ENCODE measurements at regions not wholly inside any gene's neighbourhood (a gene's known extent, or its start where the extent isn't known, plus 50 kb on each side); places are given as distances from the start of the nearest gene placed in this dataset.

DNA sequence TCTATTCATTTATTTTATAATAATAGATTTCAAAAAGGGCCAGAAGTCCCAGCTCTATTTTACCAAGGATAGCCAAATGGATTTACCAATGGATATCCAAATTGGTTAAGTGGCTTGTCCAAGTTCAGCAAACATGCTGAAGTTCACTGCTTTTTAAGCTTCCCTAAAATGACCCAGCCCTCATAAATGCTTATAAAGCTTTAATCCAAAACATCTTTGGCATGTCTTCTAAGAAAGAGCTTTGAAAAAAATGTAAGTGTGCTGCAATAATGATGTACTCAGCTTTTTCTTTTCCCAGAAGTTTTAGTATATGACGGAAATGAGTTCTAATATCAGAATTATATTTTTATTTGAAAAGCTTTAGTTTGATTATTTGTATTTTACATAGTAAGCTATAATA, 451.5 kb upstream of the ADAMTS5 start:
- Histone ChIP-seq H3K4me3 (ENCODE audit: insufficient read depth, low read depth, low read length, poor library complexity, severe bottlenecking) (no peak overlapping the region), H3K9me3 (ENCODE audit: control insufficient read depth, low read length) (no peaks in the 10 kb centered on the region), H3K36me3 (ENCODE audit: control insufficient read depth, insufficient read depth, low read length) (no peaks in the 10 kb centered on the region), H3K27me3 (replicated peaks; ENCODE audit: control insufficient read depth, insufficient read depth, low read length, poor library complexity, severe bottlenecking) (no peaks in the 10 kb centered on the region), H3K4me1 (ENCODE audit: control insufficient read depth, insufficient read depth, low read length, poor library complexity, severe bottlenecking) (no peaks in the 10 kb centered on the region), H3K27ac (ENCODE audit: insufficient read depth, low read length, poor library complexity, severe bottlenecking) (no peak overlapping the region)
- DNase-seq, result no peak

GRCh38 chr21:27412530-27412929, 445.6 kb upstream of the ADAMTS5 start:
- no peak for DNase-seq

GRCh38 chr21:27408826-27409225, 441.9 kb upstream of the ADAMTS5 start:
- Histone ChIP-seq H3K27me3 (replicated peaks; ENCODE audit: control insufficient read depth, insufficient read depth, low read length, poor library complexity, severe bottlenecking) (no peaks in the 10 kb centered on the region), H3K4me3 (ENCODE audit: insufficient read depth, low read depth, low read length, poor library complexity, severe bottlenecking) (no peak overlapping the region), H3K27ac (ENCODE audit: insufficient read depth, low read length, poor library complexity, severe bottlenecking) (no peak overlapping the region), H3K9me3 (ENCODE audit: control insufficient read depth, low read length) (no peaks in the 10 kb centered on the region), H3K36me3 (ENCODE audit: control insufficient read depth, insufficient read depth, low read length) (no peaks in the 10 kb centered on the region), H3K4me1 (ENCODE audit: control insufficient read depth, insufficient read depth, low read length, poor library complexity, severe bottlenecking) (no peaks in the 10 kb centered on the region)
- no peak for DNase-seq

More at GRCh38 chr21:27412530-27412929, 445.6 kb upstream of the ADAMTS5 start:
- H3K4me3 ChIP-seq (ENCODE audit: insufficient read depth, low read depth, low read length, poor library complexity, severe bottlenecking), result no peak overlapping the region
- H3K27me3 ChIP-seq (replicated peaks; ENCODE audit: control insufficient read depth, insufficient read depth, low read length, poor library complexity, severe bottlenecking), result no peaks in the 10 kb centered on the region
- H3K36me3 ChIP-seq (ENCODE audit: control insufficient read depth, insufficient read depth, low read length), result no peaks in the 10 kb centered on the region
- no peaks in the 10 kb centered on the region for H3K4me1 ChIP-seq (ENCODE audit: control insufficient read depth, insufficient read depth, low read length, poor library complexity, severe bottlenecking)
- H3K27ac ChIP-seq (ENCODE audit: insufficient read depth, low read length, poor library complexity, severe bottlenecking), result no peak overlapping the region
- H3K9me3 ChIP-seq (ENCODE audit: control insufficient read depth, low read length), result no peaks in the 10 kb centered on the region

DNA sequence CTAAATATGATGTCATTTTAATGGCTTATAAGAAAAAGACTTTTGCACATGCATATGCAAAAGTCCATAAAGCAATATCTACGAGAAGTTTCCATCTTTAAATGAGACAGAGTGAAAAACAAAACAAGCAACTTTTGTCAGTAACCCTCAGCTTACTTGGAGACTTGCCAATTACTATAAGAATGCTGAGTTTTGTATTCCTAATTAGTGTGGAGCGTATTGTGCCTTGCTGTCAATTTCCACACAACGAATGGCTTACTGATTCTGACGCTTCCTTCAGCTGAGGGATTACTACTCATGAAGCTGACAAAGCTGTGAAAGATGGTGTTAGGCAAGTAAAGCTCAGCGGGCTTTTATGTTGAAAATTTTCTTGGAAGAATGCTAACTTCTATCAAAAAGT, 440.4 kb upstream of the ADAMTS5 start:
- no peaks in the 10 kb centered on the region for H3K36me3 ChIP-seq (ENCODE audit: control insufficient read depth, insufficient read depth, low read length)
- no peaks in the 10 kb centered on the region for H3K9me3 ChIP-seq (ENCODE audit: control insufficient read depth, low read length)
- H3K27me3 ChIP-seq (replicated peaks; ENCODE audit: control insufficient read depth, insufficient read depth, low read length, poor library complexity, severe bottlenecking), result no peaks in the 10 kb centered on the region
- no peak overlapping the region for H3K27ac ChIP-seq (ENCODE audit: insufficient read depth, low read length, poor library complexity, severe bottlenecking)
- no peak for DNase-seq
- H3K4me3 ChIP-seq (ENCODE audit: insufficient read depth, low read depth, low read length, poor library complexity, severe bottlenecking), result no peak overlapping the region
- no peaks in the 10 kb centered on the region for H3K4me1 ChIP-seq (ENCODE audit: control insufficient read depth, insufficient read depth, low read length, poor library complexity, severe bottlenecking)

DNA sequence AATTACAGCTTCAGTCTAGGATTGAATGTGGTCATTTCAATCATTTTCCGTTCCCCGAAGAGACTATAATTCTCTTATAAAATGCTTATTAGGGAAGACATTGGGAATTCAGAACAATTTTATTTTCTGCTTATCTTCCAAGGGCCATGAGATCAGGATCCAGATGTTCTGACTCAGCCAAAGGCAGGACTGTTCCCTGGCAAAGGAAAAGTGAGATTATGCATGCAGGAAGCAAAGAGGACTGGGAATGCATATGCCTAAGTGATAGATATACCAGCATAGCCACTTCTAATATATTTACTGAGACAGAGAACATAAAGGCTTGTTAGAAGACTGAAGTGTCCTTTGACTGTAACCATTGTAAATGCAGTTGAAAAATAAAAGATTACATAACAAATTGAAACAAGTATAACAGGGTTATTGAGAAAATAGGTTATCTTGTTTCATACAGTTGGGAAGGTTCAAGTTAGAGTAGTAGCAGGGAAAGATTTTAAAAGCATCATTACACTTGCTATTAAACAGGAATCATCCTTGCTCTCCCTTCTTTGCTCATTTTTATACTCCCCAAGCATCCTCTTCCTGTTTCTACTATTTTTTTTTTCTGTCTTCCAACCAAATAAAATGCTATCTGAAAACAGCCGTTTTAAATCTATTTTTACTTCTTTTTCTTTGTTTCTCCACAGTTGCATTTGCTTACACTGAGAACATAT, 439.6 kb upstream of the ADAMTS5 start:
- no peaks in the 10 kb centered on the region for H3K27me3 ChIP-seq (replicated peaks; ENCODE audit: control insufficient read depth, insufficient read depth, low read length, poor library complexity, severe bottlenecking)
- no peak for DNase-seq
- H3K4me3 ChIP-seq (ENCODE audit: insufficient read depth, low read depth, low read length, poor library complexity, severe bottlenecking), result no peak overlapping the region

GRCh38 chr21:27403011-27403410, 436.1 kb upstream of the ADAMTS5 start:
- Histone ChIP-seq H3K4me1 (ENCODE audit: control insufficient read depth, insufficient read depth, low read length, poor library complexity, severe bottlenecking) (no peaks in the 10 kb centered on the region), H3K36me3 (ENCODE audit: control insufficient read depth, insufficient read depth, low read length) (no peaks in the 10 kb centered on the region), H3K27ac (ENCODE audit: insufficient read depth, low read length, poor library complexity, severe bottlenecking) (no peak overlapping the region), H3K4me3 (ENCODE audit: insufficient read depth, low read depth, low read length, poor library complexity, severe bottlenecking) (no peak overlapping the region), H3K27me3 (replicated peaks; ENCODE audit: control insufficient read depth, insufficient read depth, low read length, poor library complexity, severe bottlenecking) (no peaks in the 10 kb centered on the region), H3K9me3 (ENCODE audit: control insufficient read depth, low read length) (no peaks in the 10 kb centered on the region)
- no peak for DNase-seq

More for the DNA sequence above, 439.6 kb upstream of the ADAMTS5 start:
- Histone ChIP-seq H3K9me3 (ENCODE audit: control insufficient read depth, low read length) (no peaks in the 10 kb centered on the region), H3K4me1 (ENCODE audit: control insufficient read depth, insufficient read depth, low read length, poor library complexity, severe bottlenecking) (no peaks in the 10 kb centered on the region), H3K36me3 (ENCODE audit: control insufficient read depth, insufficient read depth, low read length) (no peaks in the 10 kb centered on the region), H3K27ac (ENCODE audit: insufficient read depth, low read length, poor library complexity, severe bottlenecking) (no peak overlapping the region)

DNA sequence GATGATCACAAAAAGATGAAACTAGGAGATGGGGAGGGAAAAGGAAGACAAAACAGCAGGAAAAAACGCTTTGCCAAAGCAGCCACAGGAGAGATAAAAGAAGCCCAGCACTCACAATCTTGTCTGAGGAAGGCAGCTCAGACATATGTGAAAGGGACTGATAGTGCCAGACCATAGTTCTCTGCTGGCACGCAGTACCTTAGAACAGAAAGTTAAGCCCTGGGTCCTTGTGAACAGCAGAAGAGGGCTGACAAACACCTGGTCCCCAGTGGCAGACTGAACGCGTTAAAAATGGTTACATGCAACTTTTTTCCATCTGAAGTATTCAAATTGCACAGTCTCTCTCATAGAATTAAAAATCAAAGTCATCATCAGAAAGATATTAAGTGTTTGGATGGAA, 433.2 kb upstream of the ADAMTS5 start:
- Histone ChIP-seq H3K27me3 (replicated peaks; ENCODE audit: control insufficient read depth, insufficient read depth, low read length, poor library complexity, severe bottlenecking) (no peaks in the 10 kb centered on the region), H3K4me1 (ENCODE audit: control insufficient read depth, insufficient read depth, low read length, poor library complexity, severe bottlenecking) (no peaks in the 10 kb centered on the region), H3K9me3 (ENCODE audit: control insufficient read depth, low read length) (no peaks in the 10 kb centered on the region), H3K36me3 (ENCODE audit: control insufficient read depth, insufficient read depth, low read length) (no peaks in the 10 kb centered on the region), H3K27ac (ENCODE audit: insufficient read depth, low read length, poor library complexity, severe bottlenecking) (no peak overlapping the region), H3K4me3 (ENCODE audit: insufficient read depth, low read depth, low read length, poor library complexity, severe bottlenecking) (no peak overlapping the region)
- DNase-seq, result no peak

DNA sequence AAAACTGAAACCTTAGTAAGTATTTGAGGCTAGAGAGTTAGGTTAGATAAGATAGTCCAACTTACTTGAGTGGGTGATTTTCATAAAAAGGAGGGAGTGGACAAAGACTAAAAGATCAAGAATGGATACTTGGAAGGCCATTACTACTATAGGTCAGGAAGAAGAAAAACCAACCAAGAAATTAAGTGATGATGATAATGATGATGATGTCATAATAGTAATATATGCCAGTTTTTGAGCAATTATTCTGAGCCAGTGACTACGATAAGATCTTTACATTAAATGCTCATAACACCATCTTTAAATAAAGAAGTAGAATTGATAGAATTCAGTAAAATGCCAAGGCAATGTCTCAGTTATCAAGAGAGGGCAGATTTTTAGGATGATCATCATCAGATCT, 430.7 kb upstream of the ADAMTS5 start:
- Histone ChIP-seq H3K9me3 (ENCODE audit: control insufficient read depth, low read length) (no peaks in the 10 kb centered on the region), H3K27ac (ENCODE audit: insufficient read depth, low read length, poor library complexity, severe bottlenecking) (no peak overlapping the region), H3K4me3 (ENCODE audit: insufficient read depth, low read depth, low read length, poor library complexity, severe bottlenecking) (no peak overlapping the region), H3K4me1 (ENCODE audit: control insufficient read depth, insufficient read depth, low read length, poor library complexity, severe bottlenecking) (no peaks in the 10 kb centered on the region), H3K27me3 (replicated peaks; ENCODE audit: control insufficient read depth, insufficient read depth, low read length, poor library complexity, severe bottlenecking) (no peaks in the 10 kb centered on the region), H3K36me3 (ENCODE audit: control insufficient read depth, insufficient read depth, low read length) (no peaks in the 10 kb centered on the region)
- no peak for DNase-seq

DNA sequence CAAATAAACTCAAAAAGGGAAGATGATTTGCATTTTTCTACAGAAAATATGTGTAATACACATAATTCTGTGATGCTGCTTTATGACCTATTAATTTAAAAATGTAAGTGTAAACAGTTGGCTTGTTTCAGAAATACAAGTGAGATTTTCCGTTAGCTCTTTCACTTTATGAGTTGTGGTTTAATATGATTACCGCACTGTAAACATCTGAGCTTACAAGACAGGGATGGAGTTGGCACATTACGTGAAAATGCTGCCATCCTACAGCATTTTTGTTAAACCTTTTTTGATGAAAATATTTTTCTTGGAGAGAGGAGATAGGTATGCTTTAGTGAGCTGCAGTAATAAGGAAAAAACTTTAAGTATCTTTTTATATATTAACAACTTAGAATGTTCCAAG, 426.8 kb upstream of the ADAMTS5 start:
- Histone ChIP-seq H3K27ac (ENCODE audit: insufficient read depth, low read length, poor library complexity, severe bottlenecking) (no peak overlapping the region), H3K27me3 (replicated peaks; ENCODE audit: control insufficient read depth, insufficient read depth, low read length, poor library complexity, severe bottlenecking) (no peaks in the 10 kb centered on the region), H3K4me1 (ENCODE audit: control insufficient read depth, insufficient read depth, low read length, poor library complexity, severe bottlenecking) (no peaks in the 10 kb centered on the region), H3K9me3 (ENCODE audit: control insufficient read depth, low read length) (no peaks in the 10 kb centered on the region), H3K4me3 (ENCODE audit: insufficient read depth, low read depth, low read length, poor library complexity, severe bottlenecking) (no peak overlapping the region), H3K36me3 (ENCODE audit: control insufficient read depth, insufficient read depth, low read length) (no peaks in the 10 kb centered on the region)
- no peak for DNase-seq

DNA sequence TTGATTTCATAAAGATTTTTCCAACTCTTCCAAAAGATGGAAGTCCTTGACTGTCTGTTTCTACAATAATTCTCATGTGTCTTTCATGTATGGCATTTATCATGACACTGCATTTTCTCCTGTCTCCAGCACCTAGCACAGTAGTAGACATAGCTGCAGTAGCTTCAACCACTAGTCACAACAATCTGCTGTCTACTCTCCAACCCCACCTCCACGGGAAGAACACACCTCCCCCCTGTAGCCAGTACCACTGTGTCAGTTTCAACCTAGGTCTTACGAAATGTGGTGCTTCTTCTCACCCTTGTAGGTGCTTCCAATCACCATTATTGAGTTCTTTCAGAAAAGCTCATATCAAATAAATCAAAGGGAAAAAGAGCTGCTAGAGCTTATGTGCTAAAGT, 425.1 kb upstream of the ADAMTS5 start:
- H3K27me3 ChIP-seq (replicated peaks; ENCODE audit: control insufficient read depth, insufficient read depth, low read length, poor library complexity, severe bottlenecking), result no peaks in the 10 kb centered on the region
- DNase-seq, result no peak
- H3K36me3 ChIP-seq (ENCODE audit: control insufficient read depth, insufficient read depth, low read length), result no peaks in the 10 kb centered on the region
- H3K4me3 ChIP-seq (ENCODE audit: insufficient read depth, low read depth, low read length, poor library complexity, severe bottlenecking), result no peak overlapping the region
- H3K4me1 ChIP-seq (ENCODE audit: control insufficient read depth, insufficient read depth, low read length, poor library complexity, severe bottlenecking), result no peaks in the 10 kb centered on the region
- H3K27ac ChIP-seq (ENCODE audit: insufficient read depth, low read length, poor library complexity, severe bottlenecking), result no peak overlapping the region
- H3K9me3 ChIP-seq (ENCODE audit: control insufficient read depth, low read length), result no peaks in the 10 kb centered on the region

Data from effector memory CD4-positive, alpha-beta T cell (primary cell).